ENCODE measurements at regions not wholly inside any gene's neighbourhood (a gene's known extent, or its start where the extent isn't known, plus 50 kb on each side); places are given as distances from the start of the nearest gene placed in this dataset.

- DNase-seq = no peak
Measured at GRCh38 chr15:58235961-58236360, 97.8 kb downstream of the AQP9 start.

GRCh38 chr15:58240191-58240932 lies 102.2 kb downstream of the AQP9 start:
- no peak for DNase-seq

GRCh38 chr15:58241872-58242271 lies 103.7 kb downstream of the AQP9 start:
- DNase-seq = peak; percentile 31

GRCh38 chr15:58243070-58243469 lies 104.9 kb downstream of the AQP9 start:
- DNase-seq = peak; percentile 95

- DNase-seq = no peak
Measured at GRCh38 chr15:58244536-58244935, 106.4 kb downstream of the AQP9 start.

- DNase-seq = no peak
Measured at GRCh38 chr15:58246041-58246440, 107.9 kb downstream of the AQP9 start.

- no peak for DNase-seq
Measured at GRCh38 chr15:58247855-58248842, 110.0 kb downstream of the AQP9 start.

GRCh38 chr15:58249646-58250312 lies 111.6 kb downstream of the AQP9 start:
- DNase-seq = no peak

GRCh38 chr15:58252586-58253323 lies 114.6 kb downstream of the AQP9 start:
- DNase-seq = no peak

GRCh38 chr15:58257776-58258325 lies 119.7 kb downstream of the AQP9 start:
- peak; percentile 92 for DNase-seq

GRCh38 chr15:58258501-58259292 lies 120.5 kb downstream of the AQP9 start:
- peak; percentile 52 for DNase-seq

- peak; percentile 44 for DNase-seq
Measured at GRCh38 chr15:58260205-58260724, 122.1 kb downstream of the AQP9 start.

- DNase-seq = peak; percentile 93
Measured at GRCh38 chr15:58260725-58261267, 122.6 kb downstream of the AQP9 start.

GRCh38 chr15:58261368-58261767 lies 123.2 kb downstream of the AQP9 start:
- DNase-seq = no peak

- DNase-seq = no peak
Measured at GRCh38 chr15:58264053-58264971, 126.1 kb downstream of the AQP9 start.

GRCh38 chr15:58267051-58267450 lies 128.9 kb downstream of the AQP9 start:
- no peak for DNase-seq

GRCh38 chr15:58268746-58269267 lies 130.6 kb downstream of the AQP9 start:
- no peak for DNase-seq

- DNase-seq = peak; percentile 60
Measured at GRCh38 chr15:58269455-58270414, 131.6 kb downstream of the AQP9 start.
